H1 (cell line): ENCODE measurements at regions not wholly inside any gene's neighbourhood (a gene's known extent, or its start where the extent isn't known, plus 50 kb on each side); places are given as distances from the start of the nearest gene placed in this dataset.

Experiments used
- CTCF ChIA-PET: fragments of 300-600 bp; sonication (Branson Sonifier 250); formaldehyde crosslinking; loops from one replicate; lab custom pipeline; 2021; ENCODE audit not compliant: partially characterized antibody; lab: Charles Lee
- POLR2A ChIA-PET: fragments of 300-600 bp; sonication (Branson Sonifier 250); formaldehyde crosslinking; loops from one replicate; lab custom pipeline; 2021; ENCODE audit warnings: inconsistent platforms; ENCODE audit not compliant: partially characterized antibody; lab: Charles Lee
- DNase-seq, 2 experiments: peaks; one replicate each; pipeline versions ENCODE4 v3.0.0 to v3.0.0-alpha.2; 2010 to 2022; ENCODE audit warnings: low spot score in 2 of 2, low read depth in 1 of 2, mixed read lengths in 1 of 2
- FAIRE-seq: peaks from 2 replicates; lab custom pipeline; 2011; peaks lifted over from hg19 to GRCh38; lab: Jason Lieb, UNC
- H2AFZ ChIP-seq: 2 replicates; pipeline ENCODE4 v1.8.1; 2012; ENCODE audit warnings: low read length, inconsistent platforms
- H2AK5ac ChIP-seq: 2 replicates; pipeline ENCODE4 v1.6.1; 2013; ENCODE audit warnings: low read depth, low read length
- H2BK120ac ChIP-seq: replicated peaks from 2 replicates; pipeline ENCODE3; 2013; ENCODE audit warnings: low read depth, low read length, inconsistent platforms
- H2BK12ac ChIP-seq: 2 replicates; pipeline ENCODE4 v1.6.1; 2013; ENCODE audit warnings: low read depth, low read length
- H2BK15ac ChIP-seq: 2 replicates; pipeline ENCODE4 v1.6.1; 2013; ENCODE audit warnings: low read length
- H2BK20ac ChIP-seq: 2 replicates; pipeline ENCODE4 v1.6.1; 2013; ENCODE audit warnings: low read length
- H2BK5ac ChIP-seq: 2 replicates; pipeline ENCODE4 v1.6.1; 2013; ENCODE audit warnings: low read depth, low read length
- H3K14ac ChIP-seq: 2 replicates; pipeline ENCODE4 v1.6.1; 2013; ENCODE audit warnings: inconsistent platforms; ENCODE audit not compliant: insufficient read length
- H3K18ac ChIP-seq: 2 replicates; pipeline ENCODE4 v1.6.1; 2013; ENCODE audit warnings: low read length; ENCODE audit errors: extremely low read depth
- H3K23ac ChIP-seq: 2 replicates; pipeline ENCODE4 v1.6.1; 2013; ENCODE audit warnings: inconsistent platforms; ENCODE audit not compliant: insufficient read length
- H3K23me2 ChIP-seq: 2 replicates; pipeline ENCODE4 v1.6.1; 2013; ENCODE audit warnings: low read depth, low read length
- H3K27ac ChIP-seq: 2 replicates; pipeline ENCODE4 v1.6.1; 2011; ENCODE audit warnings: low read depth, low read length, inconsistent platforms
- H3K27me3 ChIP-seq, 4 experiments: replicated peaks in 1 of 4; 1 replicate in 1 of 4; 2 replicates in 3 of 4; pipeline versions ENCODE4 v1.6.1 to v1.8.1; 2011 to 2013; ENCODE audit warnings: low read length in 3 of 4, mild to moderate bottlenecking in 3 of 4, inconsistent platforms in 2 of 4, mixed read lengths in 2 of 4, moderate library complexity in 1 of 4; ENCODE audit not compliant: control insufficient read depth in 3 of 4, insufficient read depth in 3 of 4; ENCODE audit errors: extremely low read depth in 1 of 4
- H3K36me3 ChIP-seq, 4 experiments: 2 replicates each; pipeline versions ENCODE4 v1.6.1 to v1.8.1; 2011 to 2013; ENCODE audit warnings: mild to moderate bottlenecking in 4 of 4, low read length in 3 of 4, moderate library complexity in 2 of 4, control low read depth in 1 of 4, inconsistent platforms in 1 of 4; ENCODE audit not compliant: insufficient read depth in 4 of 4, control insufficient read depth in 2 of 4
- H3K4ac ChIP-seq: replicated peaks from 2 replicates; pipeline ENCODE3; 2013; ENCODE audit warnings: low read length, low read depth, mixed read lengths, inconsistent platforms; ENCODE audit not compliant: insufficient read length
- H3K4me1 ChIP-seq, 4 experiments: replicated peaks in 1 of 4; 1 replicate in 1 of 4; 2 replicates in 3 of 4; pipeline versions ENCODE4 v1.6.1 to v1.8.1; 2011 to 2013; ENCODE audit warnings: low read length in 3 of 4, inconsistent platforms in 2 of 4, mixed read lengths in 1 of 4; ENCODE audit not compliant: insufficient read depth in 4 of 4, control insufficient read depth in 3 of 4
- H3K4me2 ChIP-seq, 2 experiments: 2 replicates each; pipeline versions ENCODE4 v1.6.1 to v1.8.1; 2011 to 2013; ENCODE audit warnings: low read depth in 2 of 2, low read length in 2 of 2, control low read depth in 1 of 2, inconsistent platforms in 1 of 2, mild to moderate bottlenecking in 1 of 2; ENCODE audit not compliant: insufficient read depth in 1 of 2
- H3K4me3 ChIP-seq, 4 experiments: fragments of 200-600, 300-600 bp in 1 of 4; sonication (generic), shearing (Covaris generic), sonication (Bioruptor Twin) in 1 of 4; 2 replicates each; pipeline versions ENCODE4 v1.5.1 to v1.8.1; 2011 to 2016; ENCODE audit warnings: low read length in 4 of 4, low read depth in 3 of 4, control low read depth in 2 of 4, inconsistent platforms in 2 of 4, mild to moderate bottlenecking in 2 of 4, mixed read lengths in 1 of 4, moderate library complexity in 1 of 4; ENCODE audit not compliant: insufficient read depth in 2 of 4; ENCODE audit errors: extremely low read depth in 1 of 4
- H3K56ac ChIP-seq: replicated peaks from 2 replicates; pipeline ENCODE3; 2013; ENCODE audit warnings: low read depth, mild to moderate bottlenecking, mixed read lengths, low read length, inconsistent platforms; ENCODE audit not compliant: insufficient read length
- H3K79me1 ChIP-seq: 2 replicates; pipeline ENCODE4 v1.6.1; 2013; ENCODE audit warnings: low read depth, low read length, control low read depth
- H3K79me2 ChIP-seq, 2 experiments: 2 replicates each; pipeline versions ENCODE4 v1.6.1 to v1.8.1; 2012 to 2013; ENCODE audit warnings: low read length in 2 of 2, mild to moderate bottlenecking in 2 of 2, inconsistent platforms in 1 of 2; ENCODE audit not compliant: insufficient read depth in 2 of 2, control insufficient read depth in 1 of 2
- H3K9ac ChIP-seq, 4 experiments: replicated peaks in 1 of 4; 1 replicate in 1 of 4; 2 replicates in 3 of 4; pipeline versions ENCODE4 v1.6.1 to v1.8.1; 2011 to 2013; ENCODE audit warnings: low read depth in 3 of 4, low read length in 3 of 4, control low read depth in 2 of 4, mild to moderate bottlenecking in 2 of 4, moderate library complexity in 2 of 4, inconsistent platforms in 1 of 4; ENCODE audit errors: extremely low read depth in 1 of 4
- H3K9me3 ChIP-seq, 2 experiments: 2 replicates each; pipeline versions ENCODE4 v1.6.1 to v1.8.1; 2012 to 2013; ENCODE audit warnings: mild to moderate bottlenecking in 2 of 2, moderate library complexity in 2 of 2, control low read depth in 1 of 2, inconsistent platforms in 1 of 2, low read depth in 1 of 2, low read length in 1 of 2, mixed read lengths in 1 of 2; ENCODE audit not compliant: insufficient read depth in 2 of 2
- H4K20me1 ChIP-seq, 2 experiments: replicated peaks in 1 of 2; 2 replicates each; pipeline versions ENCODE3 to v1.8.1; 2011 to 2013; ENCODE audit warnings: inconsistent platforms in 2 of 2, low read length in 2 of 2, mild to moderate bottlenecking in 1 of 2; ENCODE audit not compliant: insufficient read depth in 2 of 2, control insufficient read depth in 1 of 2
- H4K5ac ChIP-seq: 2 replicates; pipeline ENCODE4 v1.6.1; 2013; ENCODE audit warnings: low read length, low read depth, mixed read lengths, inconsistent platforms; ENCODE audit not compliant: insufficient read length
- H4K8ac ChIP-seq: 2 replicates; pipeline ENCODE4 v1.8.0; 2013; ENCODE audit warnings: mild to moderate bottlenecking, moderate library complexity, low read length, inconsistent platforms; ENCODE audit not compliant: insufficient read depth; ENCODE audit errors: extremely low read depth
- H4K91ac ChIP-seq: replicated peaks from 2 replicates; pipeline ENCODE3; 2013; ENCODE audit warnings: low read length, mixed read lengths, inconsistent platforms; ENCODE audit not compliant: insufficient read length
- ASH2L ChIP-seq: fragments of 200-600, 300-600 bp; sonication (generic); IDR thresholded peaks from one replicate; pipeline ENCODE4 v1.7.1; 2017; ENCODE audit warnings: low read length
- ATF2 ChIP-seq: IDR thresholded peaks from 2 replicates; pipeline ENCODE4 v1.6.1; 2012; ENCODE audit warnings: low read length, inconsistent platforms
- GABPA ChIP-seq: IDR thresholded peaks from 2 replicates; pipeline ENCODE4 v1.6.1; 2011; ENCODE audit warnings: mild to moderate bottlenecking, low read length, moderate library complexity, borderline replicate concordance; ENCODE audit not compliant: insufficient read depth
- KDM5A ChIP-seq: fragments of 200-600 bp; IDR thresholded peaks from 2 replicates; pipeline ENCODE4 v1.7.1; 2012; ENCODE audit warnings: mild to moderate bottlenecking, low read length, inconsistent platforms, mixed read lengths
- NANOG ChIP-seq: IDR thresholded peaks from 2 replicates; pipeline ENCODE4 v1.6.1; 2011; ENCODE audit warnings: low read length, low read depth, mild to moderate bottlenecking, inconsistent platforms; ENCODE audit not compliant: insufficient read depth, poor library complexity, severe bottlenecking
- POLR2A ChIP-seq, 2 experiments: IDR thresholded peaks; 1 replicate in 1 of 2; 2 replicates in 1 of 2; pipeline ENCODE4 v1.6.1; 2011; ENCODE audit warnings: low read depth in 2 of 2, low read length in 2 of 2, mild to moderate bottlenecking in 2 of 2; ENCODE audit errors: control extremely low read depth in 1 of 2
- POLR2AphosphoS5 ChIP-seq: IDR thresholded peaks from 2 replicates; pipeline ENCODE4 v1.6.1; 2011; ENCODE audit warnings: low read depth, low read length
- SIRT6 ChIP-seq: IDR thresholded peaks from one replicate; pipeline ENCODE4 v1.7.1; 2012; ENCODE audit warnings: low read length, inconsistent platforms
- SP2 ChIP-seq: IDR thresholded peaks from 2 replicates; pipeline ENCODE4 v1.6.1; 2012; ENCODE audit warnings: mild to moderate bottlenecking, low read length, inconsistent platforms
- SP4 ChIP-seq: IDR thresholded peaks from 2 replicates; pipeline ENCODE4 v1.6.1; 2012; ENCODE audit warnings: low read length, inconsistent platforms
- SUZ12 ChIP-seq: fragments of 200-600 bp; sonication (generic); IDR thresholded peaks from 2 replicates; pipeline ENCODE4 v1.6.1; 2012; ENCODE audit warnings: mild to moderate bottlenecking, inconsistent platforms, low read length, moderate library complexity, mixed read lengths
- TAF7 ChIP-seq: optimal IDR thresholded peaks from 2 replicates; pipeline ENCODE3; 2011; ENCODE audit warnings: low read depth, mild to moderate bottlenecking, inconsistent platforms, low read length, moderate library complexity, borderline replicate concordance
- TCF12 ChIP-seq: IDR thresholded peaks from 2 replicates; pipeline ENCODE4 v1.6.1; 2011; ENCODE audit warnings: low read depth, mild to moderate bottlenecking, low read length
- WGBS, 2 experiments: shearing (Covaris generic) in 1 of 2; methylation state at CpG; one replicate each; pipeline versions ENCODE4 v1.1.6 to v1.1.7; 2013 to 2015; ENCODE audit warnings: low lambda C conversion rate in 2 of 2, mixed read lengths in 2 of 2, inconsistent platforms in 1 of 2, low coverage in 1 of 2, missing lambda C conversion rate in 1 of 2; ENCODE audit not compliant: insufficient replicate concordance in 2 of 2, insufficient coverage in 1 of 2, insufficient read length in 1 of 2; ENCODE audit errors: extremely low coverage in 1 of 2, missing lambda C conversion rate in 1 of 2; 5-methylcytosine and 5-hydroxymethylcytosine counted together
- TF ChIP-seq, protein P1 (sequence below): IDR thresholded peaks from 2 replicates; pipeline ENCODE4 v1.6.1; 2012; ENCODE audit warnings: inconsistent platforms

GRCh38 chr3:27779176-27779575, 57.1 kb upstream of the EOMES start:
- no peak overlapping the region for H3K14ac ChIP-seq
- no peak for TF ChIP-seq SP2
- no peak for TF ChIP-seq POLR2A (IDR thresholded peaks at IDR 0.05; ENCODE audit: control extremely low read depth in 1 of 2, low read depth in 2 of 2, low read length in 2 of 2)
- no peak for TF ChIP-seq TCF12
- no peak for TF ChIP-seq SIRT6
- TF ChIP-seq NANOG, result no peak
- no peak for TF ChIP-seq KDM5A
- TF ChIP-seq ASH2L, result no peak
- TF ChIP-seq POLR2AphosphoS5, result no peak
- TF ChIP-seq, protein P1, sequence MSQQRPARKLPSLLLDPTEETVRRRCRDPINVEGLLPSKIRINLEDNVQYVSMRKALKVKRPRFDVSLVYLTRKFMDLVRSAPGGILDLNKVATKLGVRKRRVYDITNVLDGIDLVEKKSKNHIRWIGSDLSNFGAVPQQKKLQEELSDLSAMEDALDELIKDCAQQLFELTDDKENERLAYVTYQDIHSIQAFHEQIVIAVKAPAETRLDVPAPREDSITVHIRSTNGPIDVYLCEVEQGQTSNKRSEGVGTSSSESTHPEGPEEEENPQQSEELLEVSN, result no peak
- no peak for TF ChIP-seq SP4
- no peak for TF ChIP-seq ATF2
- no peak for TF ChIP-seq GABPA
- no peak for TF ChIP-seq TAF7
- TF ChIP-seq SUZ12, result no peak

More at GRCh38 chr3:27779176-27779575, 57.1 kb upstream of the EOMES start:
- no peak overlapping the region for H3K9ac ChIP-seq
- H2BK15ac ChIP-seq, result no peak overlapping the region
- H3K79me1 ChIP-seq, result no peaks in the 10 kb centered on the region
- H3K4me2 ChIP-seq, result no peak overlapping the region
- no peak overlapping the region for H3K27ac ChIP-seq
- H4K5ac ChIP-seq, result no peak overlapping the region
- no peaks in the 10 kb centered on the region for H4K20me1 ChIP-seq
- no peaks in the 10 kb centered on the region for H3K4me1 ChIP-seq
- no peak overlapping the region for H3K23ac ChIP-seq
- H3K4ac ChIP-seq, result no peak overlapping the region
- H3K79me2 ChIP-seq, result no peaks in the 10 kb centered on the region
- 86% methylated on average over 2 of the region's 2 CpGs; no CpG with 5 or more reads in 1 of the 2 experiments for WGBS, 2 experiments
- H4K8ac ChIP-seq, result no peak overlapping the region
- FAIRE-seq (no peak), DNase-seq (no peak)
- H4K91ac ChIP-seq, result no peak overlapping the region
- H3K56ac ChIP-seq, result no peak overlapping the region
- CTCF ChIA-PET, result interaction anchor here (0.6 kb wide), 1 partner anchor 45 kb away, joined by 3 read pairs; no protein-coding TSS in a partner anchor
- H2BK12ac ChIP-seq, result no peak overlapping the region
- H3K27me3 ChIP-seq, result no peaks in the 10 kb centered on the region
- no peaks in the 10 kb centered on the region for H3K9me3 ChIP-seq
- no peaks in the 10 kb centered on the region for H3K36me3 ChIP-seq
- H2AFZ ChIP-seq, result no peak overlapping the region
- H3K23me2 ChIP-seq, result no peaks in the 10 kb centered on the region
- no peak overlapping the region for H2BK5ac ChIP-seq
- H3K18ac ChIP-seq, result no peak overlapping the region
- no peak overlapping the region for H2BK20ac ChIP-seq
- H3K4me3 ChIP-seq, result no peak overlapping the region
- no peak overlapping the region for H2BK120ac ChIP-seq
- POLR2A ChIA-PET, result interaction anchor here (0.6 kb wide), 1 partner anchor 119 kb away, joined by 4 read pairs; no protein-coding TSS in a partner anchor
- no peak overlapping the region for H2AK5ac ChIP-seq
